WERI-Rb-1 (cell line): ENCODE measurements at regions not wholly inside any gene's neighbourhood (a gene's known extent, or its start where the extent isn't known, plus 50 kb on each side); places are given as distances from the start of the nearest gene placed in this dataset.

ENCODE experiments used
- DNase-seq: peaks from one replicate; pipeline ENCODE4 v3.0.0-alpha.2; 2020
- H3K27ac ChIP-seq: fragments of 250-450 bp; sonication (Bioruptor Pico); 2 replicates; pipeline ENCODE4 v1.5.1; 2020; ENCODE audit warnings: mild to moderate bottlenecking, moderate library complexity
- H3K27me3 ChIP-seq: fragments of 250-450 bp; sonication (Bioruptor Pico); 2 replicates; pipeline ENCODE4 v1.5.1; 2021; ENCODE audit warnings: mild to moderate bottlenecking, low read depth, moderate library complexity; ENCODE audit not compliant: insufficient read depth, severe bottlenecking
- H3K36me3 ChIP-seq: fragments of 250-450 bp; sonication (Bioruptor Pico); 2 replicates; pipeline ENCODE4 v1.5.1; 2020; ENCODE audit warnings: mild to moderate bottlenecking, moderate library complexity
- H3K4me3 ChIP-seq: 2 replicates; pipeline ENCODE4 v1.5.1; 2011; ENCODE audit warnings: low read depth, mild to moderate bottlenecking, control low read depth, low read length
- H3K9me3 ChIP-seq: fragments of 250-450 bp; sonication (Bioruptor Pico); 2 replicates; pipeline ENCODE4 v1.5.1; 2021; ENCODE audit warnings: mild to moderate bottlenecking, moderate library complexity; ENCODE audit not compliant: severe bottlenecking
- TF ChIP-seq, protein P1 (sequence below): IDR thresholded peaks from 2 replicates; pipeline ENCODE4 v1.5.1; 2011; ENCODE audit warnings: low read depth, mild to moderate bottlenecking, control low read depth, inconsistent platforms, low read length

DNA sequence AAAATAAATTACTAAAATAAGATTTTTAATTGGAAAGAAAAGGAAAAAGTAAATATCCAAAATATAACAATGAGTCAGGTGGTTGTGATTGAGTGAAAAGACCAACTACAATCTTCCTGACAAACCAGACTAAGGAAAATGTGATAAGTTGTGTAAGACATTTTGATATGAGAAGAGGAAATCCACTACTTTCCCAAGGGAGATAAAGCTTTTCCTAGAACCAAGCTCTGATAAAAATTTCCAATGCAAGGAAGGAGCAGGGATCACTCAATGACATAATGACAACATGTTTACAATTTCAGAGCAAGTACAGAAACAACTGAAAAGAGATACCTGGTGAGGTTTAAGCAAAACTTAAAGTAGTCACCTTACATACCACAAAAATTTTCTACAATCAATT is 305.1 kb upstream of the RASGEF1B start:
- Histone ChIP-seq H3K4me3 (no peak overlapping the region), H3K27me3 (no peaks in the 10 kb centered on the region), H3K27ac (no peak overlapping the region), H3K36me3 (no peaks in the 10 kb centered on the region), H3K9me3 (no peaks in the 10 kb centered on the region)
- TF ChIP-seq, protein P1, sequence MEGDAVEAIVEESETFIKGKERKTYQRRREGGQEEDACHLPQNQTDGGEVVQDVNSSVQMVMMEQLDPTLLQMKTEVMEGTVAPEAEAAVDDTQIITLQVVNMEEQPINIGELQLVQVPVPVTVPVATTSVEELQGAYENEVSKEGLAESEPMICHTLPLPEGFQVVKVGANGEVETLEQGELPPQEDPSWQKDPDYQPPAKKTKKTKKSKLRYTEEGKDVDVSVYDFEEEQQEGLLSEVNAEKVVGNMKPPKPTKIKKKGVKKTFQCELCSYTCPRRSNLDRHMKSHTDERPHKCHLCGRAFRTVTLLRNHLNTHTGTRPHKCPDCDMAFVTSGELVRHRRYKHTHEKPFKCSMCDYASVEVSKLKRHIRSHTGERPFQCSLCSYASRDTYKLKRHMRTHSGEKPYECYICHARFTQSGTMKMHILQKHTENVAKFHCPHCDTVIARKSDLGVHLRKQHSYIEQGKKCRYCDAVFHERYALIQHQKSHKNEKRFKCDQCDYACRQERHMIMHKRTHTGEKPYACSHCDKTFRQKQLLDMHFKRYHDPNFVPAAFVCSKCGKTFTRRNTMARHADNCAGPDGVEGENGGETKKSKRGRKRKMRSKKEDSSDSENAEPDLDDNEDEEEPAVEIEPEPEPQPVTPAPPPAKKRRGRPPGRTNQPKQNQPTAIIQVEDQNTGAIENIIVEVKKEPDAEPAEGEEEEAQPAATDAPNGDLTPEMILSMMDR, result no peak
- no peak for DNase-seq

DNA sequence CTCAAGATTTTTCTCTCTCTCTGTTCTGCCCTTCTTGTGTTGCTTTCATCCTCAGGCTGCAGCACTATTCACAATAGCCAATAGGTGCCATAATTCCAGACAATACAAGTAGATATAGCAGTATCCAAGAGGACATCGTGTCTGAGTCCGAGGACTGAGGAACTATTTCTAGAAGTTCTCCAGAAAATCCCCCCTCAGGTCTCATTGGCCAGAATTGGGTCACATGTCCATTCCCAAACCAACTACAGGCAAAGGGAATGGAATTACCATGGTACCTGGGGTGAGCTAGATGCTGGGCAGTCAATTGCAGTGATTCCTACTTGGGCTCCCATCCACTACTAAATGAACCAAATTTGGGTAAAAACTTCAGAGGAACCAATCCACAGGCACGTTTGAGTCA is 301.9 kb upstream of the RASGEF1B start:
- no peaks in the 10 kb centered on the region for H3K27me3 ChIP-seq
- H3K4me3 ChIP-seq, result no peak overlapping the region
- H3K27ac ChIP-seq, result no peak overlapping the region
- H3K9me3 ChIP-seq, result no peaks in the 10 kb centered on the region
- TF ChIP-seq, protein P1, result no peak
- DNase-seq, result no peak
- no peaks in the 10 kb centered on the region for H3K36me3 ChIP-seq

DNA sequence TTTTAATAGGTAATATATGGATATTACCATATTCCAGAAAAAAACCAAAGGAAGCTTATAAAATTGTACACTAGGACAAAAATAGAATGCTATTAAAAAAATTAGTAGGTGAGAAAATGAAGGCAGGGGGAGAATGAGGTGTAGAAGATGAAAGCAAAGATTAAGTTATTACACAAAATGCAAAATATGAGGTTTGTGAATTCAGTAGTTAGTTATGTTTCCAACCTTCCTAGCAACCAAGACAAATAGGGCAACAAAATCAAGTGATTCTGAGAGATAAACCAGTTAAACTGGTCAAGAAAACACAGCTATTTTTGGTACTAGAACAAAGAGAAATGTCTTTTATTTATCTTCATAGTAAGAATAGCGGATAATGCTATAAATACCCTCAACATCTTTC is 300.0 kb upstream of the RASGEF1B start:
- H3K36me3 ChIP-seq, result no peaks in the 10 kb centered on the region
- TF ChIP-seq, protein P1, result no peak
- H3K27me3 ChIP-seq, result no peaks in the 10 kb centered on the region
- H3K4me3 ChIP-seq, result no peak overlapping the region
- no peak for DNase-seq
- no peak overlapping the region for H3K27ac ChIP-seq
- no peaks in the 10 kb centered on the region for H3K9me3 ChIP-seq

DNA sequence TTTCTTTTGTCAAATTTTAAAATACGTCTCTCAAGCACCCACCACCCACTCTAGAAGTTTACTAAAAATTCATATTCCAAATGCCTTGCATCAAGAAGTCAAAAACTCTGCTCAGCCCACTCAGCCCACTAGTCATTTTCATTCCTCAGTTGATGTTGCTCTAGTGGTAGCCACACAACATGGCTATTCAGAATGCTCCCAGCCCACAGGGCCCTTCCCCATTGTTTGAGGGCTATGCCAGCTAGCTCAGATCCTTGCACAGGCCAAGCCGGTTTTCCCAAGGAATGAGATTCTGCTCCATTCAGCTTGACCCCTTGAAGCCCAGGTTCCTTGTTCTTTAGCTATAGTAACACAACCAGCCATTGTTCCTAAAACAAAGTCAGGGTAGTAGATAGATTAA is 297.5 kb upstream of the RASGEF1B start:
- Histone ChIP-seq H3K36me3 (no peaks in the 10 kb centered on the region), H3K27me3 (no peaks in the 10 kb centered on the region), H3K27ac (no peak overlapping the region), H3K9me3 (no peaks in the 10 kb centered on the region), H3K4me3 (no peak overlapping the region)
- TF ChIP-seq, protein P1, result no peak
- DNase-seq, result no peak

DNA sequence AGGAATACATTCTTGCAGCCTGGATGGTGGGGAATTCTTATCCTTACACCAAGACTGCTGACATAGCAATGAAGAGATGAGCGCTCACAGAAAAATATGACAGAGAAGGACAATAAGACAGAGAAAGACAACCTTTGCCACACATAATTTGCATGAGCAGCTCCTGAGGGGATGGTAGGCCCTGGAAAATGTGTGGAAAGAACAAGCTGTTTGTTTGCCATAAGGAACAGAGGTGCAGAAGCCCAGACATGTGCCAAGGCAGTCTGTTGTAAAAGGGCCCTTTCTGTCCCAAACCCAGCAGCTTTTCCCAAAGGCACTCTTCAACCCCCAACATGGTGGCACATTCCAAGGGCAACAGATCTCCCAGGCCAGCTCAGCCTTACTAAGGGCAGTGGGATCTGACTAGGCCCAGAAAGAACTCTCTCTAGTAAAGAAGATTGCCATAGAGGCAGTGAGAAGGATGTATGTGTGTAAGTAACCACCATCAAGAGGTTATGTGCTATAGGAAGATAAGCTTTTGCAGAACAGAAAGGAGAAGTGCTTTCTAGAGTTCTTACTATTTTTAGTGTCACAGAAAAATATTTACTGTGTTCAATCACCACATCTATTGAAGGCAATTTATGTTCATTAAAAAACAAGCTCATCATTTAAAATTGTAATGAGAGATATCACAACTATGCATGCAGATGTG is 287.0 kb upstream of the RASGEF1B start:
- no peak for DNase-seq
- TF ChIP-seq, protein P1, result no peak

DNA sequence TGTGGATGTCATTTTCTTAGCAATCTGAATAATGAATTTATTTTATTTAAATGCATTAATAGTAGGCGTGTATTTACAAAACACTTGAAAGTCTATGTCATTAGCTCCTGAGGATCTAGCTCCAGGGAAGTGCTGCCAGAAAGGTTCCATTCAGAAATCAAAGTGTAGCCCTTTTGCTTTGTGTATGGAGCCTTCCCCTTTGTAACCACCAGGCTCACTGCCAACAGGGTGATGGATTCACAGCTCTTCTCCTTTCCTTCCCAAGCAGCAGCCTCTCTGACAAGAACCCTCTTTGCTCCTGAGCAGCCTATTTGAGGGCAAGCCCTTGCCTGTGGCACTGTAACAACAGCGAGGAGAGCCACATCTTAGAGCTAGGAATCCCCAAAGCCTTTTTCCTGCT is 286.0 kb upstream of the RASGEF1B start:
- no peaks in the 10 kb centered on the region for H3K36me3 ChIP-seq
- TF ChIP-seq, protein P1, result no peak
- H3K27ac ChIP-seq, result no peak overlapping the region
- no peak overlapping the region for H3K4me3 ChIP-seq
- no peaks in the 10 kb centered on the region for H3K27me3 ChIP-seq
- H3K9me3 ChIP-seq, result peaks cover 2% of the 10 kb centered on the region
- no peak for DNase-seq

More for the DNA sequence above, 287.0 kb upstream of the RASGEF1B start:
- Histone ChIP-seq H3K9me3 (peaks cover 2% of the 10 kb centered on the region), H3K27me3 (no peaks in the 10 kb centered on the region), H3K36me3 (no peaks in the 10 kb centered on the region), H3K4me3 (no peak overlapping the region), H3K27ac (no peak overlapping the region)
